PC-9 (cell line): ENCODE measurements at regions not wholly inside any gene's neighbourhood (a gene's known extent, or its start where the extent isn't known, plus 50 kb on each side); places are given as distances from the start of the nearest gene placed in this dataset.

Source experiments
- CTCF ChIP-seq: fragments of 200-600 bp; sonication (generic); conservative IDR thresholded peaks from 2 replicates; pipeline ENCODE4 v1.6.1; 2017; ENCODE audit warnings: mixed run types, antibody characterized with exemption, mild to moderate bottlenecking, moderate library complexity
- EZH2 ChIP-seq: fragments of 200-600 bp; sonication (generic); IDR thresholded peaks from 2 replicates; pipeline ENCODE4 v1.8.0; 2017; ENCODE audit warnings: antibody characterized with exemption, low read depth

GRCh38 chr18:51864219-51864965 is 475.6 kb upstream of the DCC start:
- TF ChIP-seq EZH2 (no peak), CTCF (no peak)
